Duodenal mucosa (tissue), 2 donors: ENCODE measurements at regions not wholly inside any gene's neighbourhood (a gene's known extent, or its start where the extent isn't known, plus 50 kb on each side); places are given as distances from the start of the nearest gene placed in this dataset.

Source experiments
- H3K27ac ChIP-seq: one replicate; pipeline ENCODE4 v1.7.0; 2013; ENCODE audit warnings: low read depth, low read length
- H3K27me3 ChIP-seq, 2 donors: one replicate each; pipeline ENCODE4 v1.7.0; 2013; ENCODE audit warnings: low read length in 2 of 2, control low read depth in 1 of 2; ENCODE audit not compliant: insufficient read depth in 2 of 2, control insufficient read depth in 1 of 2
- H3K36me3 ChIP-seq, 2 donors: one replicate each; pipeline ENCODE4 v1.7.0; 2013; ENCODE audit warnings: low read length in 2 of 2, control low read depth in 1 of 2; ENCODE audit not compliant: insufficient read depth in 2 of 2, control insufficient read depth in 1 of 2
- H3K4me1 ChIP-seq, 2 donors: one replicate each; pipeline ENCODE4 v1.7.0; 2013; ENCODE audit warnings: low read length in 2 of 2, control low read depth in 1 of 2; ENCODE audit not compliant: insufficient read depth in 2 of 2, control insufficient read depth in 1 of 2
- H3K4me3 ChIP-seq, 2 donors: one replicate each; pipeline ENCODE4 v1.7.0; 2013; ENCODE audit warnings: low read length in 2 of 2, low read depth in 1 of 2
- H3K9ac ChIP-seq, 2 donors: one replicate each; pipeline ENCODE4 v1.7.0; 2013; ENCODE audit warnings: low read length in 2 of 2, low read depth in 1 of 2
- H3K9me3 ChIP-seq, 2 donors: one replicate each; pipeline ENCODE4 v1.7.0; 2013; ENCODE audit warnings: low read length in 2 of 2, control low read depth in 1 of 2; ENCODE audit not compliant: control insufficient read depth in 1 of 2

GRCh38 chr9:107953556-107954125 is 464.1 kb upstream of the KLF4 start:
- no peak overlapping the region for H3K9ac ChIP-seq
- H3K27ac ChIP-seq = no peak overlapping the region
- peaks cover 0 to 4% of the 10 kb centered on the region in 2 donors for H3K9me3 ChIP-seq
- H3K4me3 ChIP-seq = peak overlapping the region in 1 of 2 donors; percentile 21
- H3K27me3 ChIP-seq = no peaks in the 10 kb centered on the region
- no peaks in the 10 kb centered on the region for H3K36me3 ChIP-seq
- peaks cover 14 to 18% of the 10 kb centered on the region in 2 donors for H3K4me1 ChIP-seq

GRCh38 chr9:107952773-107953172 is 463.2 kb upstream of the KLF4 start:
- no peak overlapping the region for H3K9ac ChIP-seq
- H3K27ac ChIP-seq = no peak overlapping the region
- peaks cover 0 to 4% of the 10 kb centered on the region in 2 donors for H3K9me3 ChIP-seq
- no peak overlapping the region for H3K4me3 ChIP-seq
- H3K27me3 ChIP-seq = no peaks in the 10 kb centered on the region
- H3K4me1 ChIP-seq = peaks cover 14 to 18% of the 10 kb centered on the region in 2 donors
- no peaks in the 10 kb centered on the region for H3K36me3 ChIP-seq

GRCh38 chr9:107951511-107951910 is 461.9 kb upstream of the KLF4 start:
- no peak overlapping the region for H3K9ac ChIP-seq
- peaks cover 0 to 4% of the 10 kb centered on the region in 2 donors for H3K9me3 ChIP-seq
- H3K4me3 ChIP-seq = no peak overlapping the region
- H3K27ac ChIP-seq = no peak overlapping the region
- no peaks in the 10 kb centered on the region for H3K27me3 ChIP-seq
- H3K36me3 ChIP-seq = no peaks in the 10 kb centered on the region
- H3K4me1 ChIP-seq = peaks cover 17 to 22% of the 10 kb centered on the region in 2 donors

- no peaks in the 10 kb centered on the region for H3K36me3 ChIP-seq
- no peaks in the 10 kb centered on the region for H3K27me3 ChIP-seq
- no peak overlapping the region for H3K27ac ChIP-seq
- H3K4me3 ChIP-seq = no peak overlapping the region
- H3K9ac ChIP-seq = no peak overlapping the region
- H3K4me1 ChIP-seq = peaks cover 13 to 21% of the 10 kb centered on the region in 2 donors
- peaks cover 0 to 4% of the 10 kb centered on the region in 2 donors for H3K9me3 ChIP-seq
Observed at GRCh38 chr9:107949061-107949460, 459.5 kb upstream of the KLF4 start.

- H3K9me3 ChIP-seq = peaks cover 0 to 4% of the 10 kb centered on the region in 2 donors
- H3K9ac ChIP-seq = no peak overlapping the region
- no peak overlapping the region for H3K27ac ChIP-seq
- no peaks in the 10 kb centered on the region for H3K27me3 ChIP-seq
- H3K4me3 ChIP-seq = no peak overlapping the region
- no peaks in the 10 kb centered on the region for H3K36me3 ChIP-seq
- peaks cover 11 to 16% of the 10 kb centered on the region in 2 donors for H3K4me1 ChIP-seq
Observed at GRCh38 chr9:107948601-107949000, 459.0 kb upstream of the KLF4 start.

GRCh38 chr9:107948086-107948485 is 458.5 kb upstream of the KLF4 start:
- Histone ChIP-seq H3K4me1 (peaks cover 8 to 12% of the 10 kb centered on the region in 2 donors), H3K27me3 (no peaks in the 10 kb centered on the region), H3K27ac (no peak overlapping the region)

GRCh38 chr9:107946364-107947141 is 457.0 kb upstream of the KLF4 start:
- Histone ChIP-seq H3K9me3 (peaks cover 0 to 2% of the 10 kb centered on the region in 2 donors), H3K36me3 (no peaks in the 10 kb centered on the region), H3K27me3 (no peaks in the 10 kb centered on the region), H3K27ac (no peak overlapping the region), H3K4me3 (no peak overlapping the region), H3K4me1 (peaks cover 3 to 7% of the 10 kb centered on the region in 2 donors), H3K9ac (no peak overlapping the region)

More at GRCh38 chr9:107948086-107948485, 458.5 kb upstream of the KLF4 start:
- Histone ChIP-seq H3K9ac (no peak overlapping the region), H3K4me3 (no peak overlapping the region), H3K36me3 (no peaks in the 10 kb centered on the region), H3K9me3 (peaks cover 0 to 4% of the 10 kb centered on the region in 2 donors)

GRCh38 chr9:107945961-107946360 is 456.4 kb upstream of the KLF4 start:
- Histone ChIP-seq H3K4me3 (no peak overlapping the region), H3K9me3 (no peaks in the 10 kb centered on the region), H3K36me3 (no peaks in the 10 kb centered on the region), H3K27me3 (no peaks in the 10 kb centered on the region), H3K27ac (no peak overlapping the region), H3K4me1 (peaks cover 3 to 7% of the 10 kb centered on the region in 2 donors), H3K9ac (no peak overlapping the region)

- H3K27ac ChIP-seq = no peak overlapping the region
- no peak overlapping the region for H3K9ac ChIP-seq
- H3K4me3 ChIP-seq = no peak overlapping the region
- no peaks in the 10 kb centered on the region for H3K9me3 ChIP-seq
- no peaks in the 10 kb centered on the region for H3K27me3 ChIP-seq
- H3K36me3 ChIP-seq = no peaks in the 10 kb centered on the region
- H3K4me1 ChIP-seq = peaks cover 3 to 7% of the 10 kb centered on the region in 2 donors
Observed at GRCh38 chr9:107945493-107945892, 455.9 kb upstream of the KLF4 start.

- peaks cover 3 to 7% of the 10 kb centered on the region in 2 donors for H3K4me1 ChIP-seq
- H3K9ac ChIP-seq = no peak overlapping the region
Observed at GRCh38 chr9:107944387-107944786, 454.8 kb upstream of the KLF4 start.

More at GRCh38 chr9:107944387-107944786, 454.8 kb upstream of the KLF4 start:
- H3K9me3 ChIP-seq = no peaks in the 10 kb centered on the region
- no peak overlapping the region for H3K4me3 ChIP-seq
- H3K27ac ChIP-seq = no peak overlapping the region
- no peaks in the 10 kb centered on the region for H3K27me3 ChIP-seq
- H3K36me3 ChIP-seq = no peaks in the 10 kb centered on the region
